Right atrium auricular region (tissue), 2 donors: ENCODE measurements at regions not wholly inside any gene's neighbourhood (a gene's known extent, or its start where the extent isn't known, plus 50 kb on each side); places are given as distances from the start of the nearest gene placed in this dataset.

Source experiments
- DNase-seq: peaks from one replicate; pipeline ENCODE4 v3.0.0-alpha.2; 2019; ENCODE audit warnings: low spot score
- H3K27ac ChIP-seq, 2 donors: fragments of 200-600 bp; sonication (generic); 1 replicate in 1 of 2; 2 replicates in 1 of 2; pipeline ENCODE4 v1.5.1; 2016 to 2019
- H3K27me3 ChIP-seq, 2 donors: fragments of 200-600 bp; sonication (generic); one replicate each; pipeline versions ENCODE4 v1.5.1 to v1.6.0; 2017 to 2019
- H3K36me3 ChIP-seq: fragments of 200-600 bp; sonication (generic); one replicate; pipeline ENCODE4 v1.5.1; 2016
- H3K4me1 ChIP-seq, 2 donors: fragments of 200-600 bp; sonication (generic); one replicate each; pipeline versions ENCODE4 v1.5.1 to v1.6.0; 2017 to 2019
- H3K4me3 ChIP-seq, 2 donors: fragments of 200-600 bp; sonication (generic); 1 replicate in 1 of 2; 2 replicates in 1 of 2; pipeline ENCODE4 v1.5.1; 2017 to 2019; ENCODE audit warnings: mild to moderate bottlenecking in 1 of 2, moderate library complexity in 1 of 2
- H3K9me3 ChIP-seq, 2 donors: fragments of 200-600 bp; sonication (generic); one replicate each; pipeline ENCODE4 v1.5.1; 2019
- CTCF ChIP-seq, 2 donors: fragments of 200-600 bp; sonication (generic); IDR thresholded peaks; one replicate each; pipeline ENCODE4 v1.5.1; 2019; ENCODE audit warnings: antibody characterized with exemption in 2 of 2

GRCh38 chr7:25832929-25833328 lies 319.1 kb upstream of the NFE2L3 start:
- no peak for TF ChIP-seq CTCF (IDR thresholded peaks at IDR 0.05)
- H3K27me3 ChIP-seq, result no peaks in the 10 kb centered on the region
- DNase-seq, result no peak
- H3K4me3 ChIP-seq, result no peak overlapping the region
- no peaks in the 10 kb centered on the region for H3K9me3 ChIP-seq
- H3K4me1 ChIP-seq, result peaks cover 0 to 13% of the 10 kb centered on the region in 2 donors
- no peaks in the 10 kb centered on the region for H3K36me3 ChIP-seq
- H3K27ac ChIP-seq, result peak overlapping the region; percentile 55 to 68

GRCh38 chr7:25834050-25834449 lies 317.9 kb upstream of the NFE2L3 start:
- no peaks in the 10 kb centered on the region for H3K9me3 ChIP-seq
- H3K36me3 ChIP-seq, result no peaks in the 10 kb centered on the region
- DNase-seq, result no peak
- no peak for TF ChIP-seq CTCF (IDR thresholded peaks at IDR 0.05)
- no peak overlapping the region for H3K27ac ChIP-seq
- peaks cover 0 to 13% of the 10 kb centered on the region in 2 donors for H3K4me1 ChIP-seq
- no peak overlapping the region for H3K4me3 ChIP-seq
- H3K27me3 ChIP-seq, result no peaks in the 10 kb centered on the region

- H3K9me3 ChIP-seq, result no peaks in the 10 kb centered on the region
- no peaks in the 10 kb centered on the region for H3K27me3 ChIP-seq
- H3K27ac ChIP-seq, result no peak overlapping the region
- H3K4me3 ChIP-seq, result no peak overlapping the region
- H3K36me3 ChIP-seq, result no peaks in the 10 kb centered on the region
- TF ChIP-seq CTCF (IDR thresholded peaks at IDR 0.05), result no peak
- H3K4me1 ChIP-seq, result peaks cover 0 to 20% of the 10 kb centered on the region in 2 donors
- DNase-seq, result no peak
These were observed 316.8 kb upstream of the NFE2L3 start for GRCh38 chr7:25835197-25835596.

DNA sequence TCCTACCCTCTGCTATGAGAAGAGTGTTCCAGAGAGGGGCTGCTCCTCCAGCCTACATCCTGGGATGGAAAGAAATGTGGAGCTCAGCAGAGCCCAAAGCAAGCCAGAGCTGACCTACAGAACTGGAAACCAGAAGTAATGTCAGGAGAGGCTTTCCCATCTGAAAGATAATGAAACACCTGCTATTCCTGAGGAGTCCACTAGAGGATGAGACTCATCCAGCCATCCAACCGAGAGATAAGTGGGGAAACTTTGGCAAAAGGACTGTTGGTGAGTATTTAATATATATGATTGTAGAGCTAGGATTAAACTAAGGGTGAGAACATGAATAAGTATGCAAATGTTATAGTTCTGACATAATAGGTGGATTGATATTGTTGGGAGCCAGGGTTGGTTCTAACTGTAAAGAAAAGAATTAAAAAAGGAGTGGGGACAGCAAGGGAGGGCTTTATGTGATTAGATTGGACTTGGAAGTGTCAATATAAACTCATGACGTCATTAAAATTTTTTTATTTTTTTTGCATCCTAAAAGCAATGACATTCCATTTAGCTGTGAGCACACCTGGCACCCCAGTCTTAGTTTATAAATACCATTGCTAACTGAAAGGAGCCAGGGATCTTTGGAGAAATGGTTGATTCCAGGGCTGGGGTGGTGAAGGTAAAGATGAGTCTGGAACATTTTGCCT lies 312.8 kb upstream of the NFE2L3 start:
- TF ChIP-seq CTCF (IDR thresholded peaks at IDR 0.05), result no peak
- H3K27ac ChIP-seq, result peak overlapping the region; percentile 76 to 85
- H3K27me3 ChIP-seq, result no peaks in the 10 kb centered on the region
- no peaks in the 10 kb centered on the region for H3K36me3 ChIP-seq
- H3K9me3 ChIP-seq, result no peaks in the 10 kb centered on the region
- H3K4me1 ChIP-seq, result peaks cover 0 to 45% of the 10 kb centered on the region in 2 donors
- H3K4me3 ChIP-seq, result no peak overlapping the region
- no peak for DNase-seq

- Histone ChIP-seq H3K36me3 (no peaks in the 10 kb centered on the region), H3K27me3 (no peaks in the 10 kb centered on the region), H3K27ac (peak overlapping the region; percentile 76 to 85), H3K4me1 (peaks cover 0 to 53% of the 10 kb centered on the region in 2 donors), H3K9me3 (no peaks in the 10 kb centered on the region), H3K4me3 (no peak overlapping the region)
- no peak for DNase-seq
- no peak for TF ChIP-seq CTCF (IDR thresholded peaks at IDR 0.05)
These were observed 311.7 kb upstream of the NFE2L3 start for GRCh38 chr7:25840209-25840792.
